C4-2B (cell line): ENCODE measurements at regions not wholly inside any gene's neighbourhood (a gene's known extent, or its start where the extent isn't known, plus 50 kb on each side); places are given as distances from the start of the nearest gene placed in this dataset.

Experiments used
- ZFX ChIP-seq: fragments of 450-650 bp; IDR thresholded peaks from 2 replicates; pipeline ENCODE4 v1.6.1; 2017
- TF ChIP-seq, protein P1 (sequence below): fragments of 450-650 bp; conservative IDR thresholded peaks from 2 replicates; pipeline ENCODE4 v1.5.1; 2017; ENCODE audit warnings: mild to moderate bottlenecking

DNA sequence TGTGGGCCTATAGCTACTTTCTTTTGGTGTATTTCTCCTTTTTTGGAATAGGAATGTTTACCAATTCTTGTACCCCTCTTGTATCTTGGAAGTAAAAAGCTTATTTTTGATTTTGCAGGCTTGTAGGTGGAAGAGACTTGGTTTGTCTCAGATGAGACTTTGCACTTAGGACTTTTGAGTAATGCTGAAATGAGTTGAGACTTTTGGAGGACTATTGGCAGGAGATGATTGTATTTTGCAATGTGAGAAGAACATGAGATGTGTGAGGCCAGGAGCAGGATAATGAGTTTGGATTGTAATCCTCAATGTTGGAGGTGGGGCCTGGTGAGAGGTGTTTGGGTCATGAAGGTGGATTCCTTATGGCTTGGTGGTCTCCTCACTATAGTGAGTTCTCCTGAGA is 106.3 kb downstream of the KBTBD8 start:
- TF ChIP-seq, protein P1, sequence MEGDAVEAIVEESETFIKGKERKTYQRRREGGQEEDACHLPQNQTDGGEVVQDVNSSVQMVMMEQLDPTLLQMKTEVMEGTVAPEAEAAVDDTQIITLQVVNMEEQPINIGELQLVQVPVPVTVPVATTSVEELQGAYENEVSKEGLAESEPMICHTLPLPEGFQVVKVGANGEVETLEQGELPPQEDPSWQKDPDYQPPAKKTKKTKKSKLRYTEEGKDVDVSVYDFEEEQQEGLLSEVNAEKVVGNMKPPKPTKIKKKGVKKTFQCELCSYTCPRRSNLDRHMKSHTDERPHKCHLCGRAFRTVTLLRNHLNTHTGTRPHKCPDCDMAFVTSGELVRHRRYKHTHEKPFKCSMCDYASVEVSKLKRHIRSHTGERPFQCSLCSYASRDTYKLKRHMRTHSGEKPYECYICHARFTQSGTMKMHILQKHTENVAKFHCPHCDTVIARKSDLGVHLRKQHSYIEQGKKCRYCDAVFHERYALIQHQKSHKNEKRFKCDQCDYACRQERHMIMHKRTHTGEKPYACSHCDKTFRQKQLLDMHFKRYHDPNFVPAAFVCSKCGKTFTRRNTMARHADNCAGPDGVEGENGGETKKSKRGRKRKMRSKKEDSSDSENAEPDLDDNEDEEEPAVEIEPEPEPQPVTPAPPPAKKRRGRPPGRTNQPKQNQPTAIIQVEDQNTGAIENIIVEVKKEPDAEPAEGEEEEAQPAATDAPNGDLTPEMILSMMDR = no peak
- TF ChIP-seq ZFX = no peak
